GM11168 (cell line): ENCODE measurements at regions not wholly inside any gene's neighbourhood (a gene's known extent, or its start where the extent isn't known, plus 50 kb on each side); places are given as distances from the start of the nearest gene placed in this dataset.
"Not testable (repeated sequence)": the region's sequence is repeated elsewhere in the genome, so short reads cannot be mapped to it uniquely, and the experiment has no call there.

Source experiments
- in situ Hi-C: fragments of 300-500 bp; cut with MboI; formaldehyde crosslinking; loops from one replicate; pipeline ENCODE4 v1.12.0; 2022; ENCODE audit warnings: low sequenced_read_pairs; ENCODE audit not compliant: unreplicated experiment

GRCh38 chr14:58725871-58726270, 88.1 kb downstream of the DACT1 start:
- in situ Hi-C loops: no loop called here

- in situ Hi-C loops: no loop called here
Observed at GRCh38 chr14:58730792-58731464, 93.2 kb downstream of the DACT1 start.

- in situ Hi-C loops: no loop called here
Observed at GRCh38 chr14:58731465-58732293, 93.9 kb downstream of the DACT1 start.

GRCh38 chr14:58732387-58732786, 94.6 kb downstream of the DACT1 start:
- in situ Hi-C loops: no loop called here

DNA sequence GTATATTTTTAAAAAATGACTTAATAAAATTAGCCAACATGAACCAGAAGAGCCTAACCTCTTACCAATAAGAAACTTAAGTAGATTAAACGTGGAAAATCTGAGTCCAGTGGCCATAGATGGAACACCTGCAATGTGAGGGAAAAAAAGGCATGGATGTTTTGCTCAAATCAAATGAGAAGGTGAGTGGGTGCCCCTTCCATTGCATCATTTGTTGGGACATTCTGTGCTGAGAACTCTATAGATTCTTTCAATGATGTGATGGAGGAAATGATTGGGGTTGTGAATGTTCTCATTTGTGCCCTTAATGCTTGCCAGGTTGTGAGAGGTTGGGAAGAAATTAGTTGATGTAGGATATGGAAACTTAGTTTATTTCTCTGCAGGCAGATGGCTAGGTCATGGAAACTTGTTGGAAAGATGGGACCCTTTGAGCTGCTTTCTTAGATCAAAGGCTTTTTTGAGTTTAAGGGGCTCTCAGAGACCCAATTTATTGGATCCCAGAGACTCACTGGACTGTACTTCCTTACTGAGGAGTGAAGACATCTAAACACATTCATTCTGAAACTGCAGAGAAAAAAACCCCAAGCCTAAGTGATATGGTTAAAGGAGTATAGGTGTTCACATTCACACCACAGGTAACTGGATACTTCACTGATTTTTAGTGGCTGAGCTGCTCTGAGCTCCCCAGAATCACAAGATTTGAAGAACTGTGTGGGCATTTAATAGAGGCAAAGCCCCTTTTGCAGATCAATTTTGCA, 95.9 kb downstream of the DACT1 start:
- in situ Hi-C loops: no loop called here

GRCh38 chr14:58735596-58735995, 97.8 kb downstream of the DACT1 start:
- in situ Hi-C loops: no loop called here

GRCh38 chr14:58736606-58737005, 98.8 kb downstream of the DACT1 start:
- in situ Hi-C loops: no loop called here

DNA sequence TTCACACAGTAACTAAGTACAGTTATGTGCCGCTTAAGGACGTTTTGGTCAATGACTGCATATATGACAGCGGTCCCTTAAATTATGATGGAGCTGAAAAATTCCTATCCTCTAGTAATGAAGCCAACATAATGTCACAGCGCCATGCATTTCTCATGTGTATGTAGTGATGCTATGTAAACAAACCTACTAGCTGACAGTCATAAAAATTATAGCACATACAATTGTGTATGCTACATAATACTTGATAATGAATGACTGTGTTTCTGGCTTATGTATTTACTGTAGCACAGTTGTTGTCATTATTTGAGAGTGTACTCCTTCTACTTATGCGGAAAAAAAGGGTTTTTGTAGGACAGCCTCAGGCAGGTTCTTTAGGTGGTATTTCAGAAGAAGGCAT, 99.7 kb downstream of the DACT1 start:
- in situ Hi-C loops: no loop called here

DNA sequence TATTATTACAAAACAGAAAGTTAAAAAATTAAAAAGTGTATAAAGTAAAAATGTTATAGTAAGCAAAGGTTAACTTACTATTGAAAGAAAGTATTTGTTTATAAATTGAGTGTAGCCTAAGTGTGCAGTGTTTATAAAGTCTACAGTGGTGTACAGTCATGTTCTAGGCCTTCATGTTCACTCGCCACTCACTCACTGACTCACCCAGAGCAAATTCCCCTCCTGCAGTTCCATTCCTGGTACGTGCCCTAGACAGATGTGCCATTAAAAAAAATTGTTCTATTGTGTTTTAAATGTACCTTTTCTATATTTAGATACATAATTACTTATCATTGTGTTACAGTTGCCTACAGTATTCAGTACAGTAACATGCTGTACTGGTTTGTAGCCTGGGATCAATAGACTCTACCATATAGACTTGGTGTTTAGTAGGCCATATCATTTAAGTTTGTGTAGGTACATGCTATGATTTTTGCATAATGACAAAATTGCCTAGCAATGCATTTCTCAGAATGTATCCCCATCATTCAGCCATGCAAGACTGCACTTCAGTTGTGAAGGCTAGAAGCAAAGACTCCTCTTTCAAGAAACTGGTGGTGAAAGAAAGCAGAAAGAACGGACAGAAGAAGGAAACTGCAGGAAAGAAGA, 100.6 kb downstream of the DACT1 start:
- in situ Hi-C loops: no loop called here

GRCh38 chr14:58738876-58739275, 101.1 kb downstream of the DACT1 start:
- in situ Hi-C loops: no loop called here

GRCh38 chr14:58739674-58740073, 101.9 kb downstream of the DACT1 start:
- in situ Hi-C loops: no loop called here

GRCh38 chr14:58740379-58740935, 102.7 kb downstream of the DACT1 start:
- in situ Hi-C loops: no loop called here

- in situ Hi-C loops: no loop called here
Observed at GRCh38 chr14:58744801-58745394, 107.1 kb downstream of the DACT1 start.

GRCh38 chr14:58746261-58746660, 108.5 kb downstream of the DACT1 start:
- in situ Hi-C loops: no loop called here

- in situ Hi-C loops: no loop called here
Observed at GRCh38 chr14:58746701-58747100, 108.9 kb downstream of the DACT1 start.

DNA sequence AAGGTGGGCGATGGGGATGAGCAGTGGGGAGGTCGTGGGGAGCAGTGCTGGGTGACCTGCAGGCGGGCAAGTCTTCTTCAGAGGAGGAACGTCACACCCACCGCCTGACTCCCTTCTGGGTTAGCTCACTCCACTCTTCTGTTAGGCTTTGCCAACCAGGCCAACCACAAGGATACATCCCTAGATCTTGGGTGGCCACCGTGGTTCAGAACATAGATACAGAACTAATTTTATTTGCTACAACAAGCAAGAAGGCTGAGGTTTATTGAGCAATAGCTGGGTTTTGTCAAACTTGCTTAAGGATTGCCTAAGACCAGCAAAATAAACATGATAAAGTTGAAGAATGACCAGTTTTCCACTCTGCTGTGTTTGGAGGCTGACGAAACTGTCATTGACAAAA, 109.4 kb downstream of the DACT1 start:
- in situ Hi-C loops: no loop called here

DNA sequence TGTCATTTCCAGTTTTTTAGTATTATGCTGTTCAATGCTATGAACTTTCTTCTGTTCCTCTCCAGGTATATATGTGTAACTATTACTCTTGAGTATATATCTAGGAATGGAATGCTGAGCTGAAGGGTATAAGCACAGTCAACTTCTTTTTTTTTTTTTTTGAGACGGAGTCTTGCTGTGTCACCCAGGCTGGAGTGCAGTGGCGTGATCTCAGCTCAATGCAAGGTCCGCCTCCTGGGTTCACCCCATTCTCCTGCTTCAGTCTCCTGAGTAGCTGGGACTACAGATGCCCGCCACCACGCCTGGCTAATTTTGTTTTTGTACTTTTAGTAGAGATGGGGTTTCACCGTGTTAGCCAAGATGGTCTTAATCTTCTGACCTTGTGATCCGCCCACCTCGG, 110.5 kb downstream of the DACT1 start:
- in situ Hi-C loops: not testable (repeated sequence)

GRCh38 chr14:58749066-58749669, 111.4 kb downstream of the DACT1 start:
- in situ Hi-C loops: no loop called here
